ENCODE measurements at regions not wholly inside any gene's neighbourhood (a gene's known extent, or its start where the extent isn't known, plus 50 kb on each side); places are given as distances from the start of the nearest gene placed in this dataset.
"Not testable (repeated sequence)": the region's sequence is repeated elsewhere in the genome, so short reads cannot be mapped to it uniquely, and the experiment has no call there.

DNA sequence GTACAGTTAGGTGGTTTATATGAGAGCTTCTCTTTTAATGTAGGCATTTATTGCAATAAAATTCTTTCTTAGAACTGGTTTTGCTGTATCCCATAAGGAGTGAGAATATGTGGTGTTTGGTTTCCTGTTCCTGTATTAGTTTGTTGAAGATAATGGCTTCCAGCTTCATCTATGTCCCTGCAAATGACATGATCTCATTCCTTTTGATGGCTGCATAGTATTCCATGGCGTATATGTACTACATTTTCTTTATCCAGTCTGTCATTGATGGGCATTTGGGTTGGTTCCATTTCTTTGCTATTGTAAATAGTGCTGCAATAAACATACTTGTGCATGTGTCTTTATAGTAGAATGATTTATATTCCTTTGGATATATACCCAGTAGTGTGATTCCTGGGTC, 106.7 kb upstream of the IRS4 start:
- DNase-seq (ENCODE audit: low read depth, low spot score) = not testable (repeated sequence)

GRCh38 chrX:108833993-108834392, 97.6 kb upstream of the IRS4 start:
- no peak for DNase-seq (ENCODE audit: low read depth, low spot score)

GRCh38 chrX:108811891-108812290, 75.5 kb upstream of the IRS4 start:
- no peak for DNase-seq (ENCODE audit: low read depth, low spot score)

DNA sequence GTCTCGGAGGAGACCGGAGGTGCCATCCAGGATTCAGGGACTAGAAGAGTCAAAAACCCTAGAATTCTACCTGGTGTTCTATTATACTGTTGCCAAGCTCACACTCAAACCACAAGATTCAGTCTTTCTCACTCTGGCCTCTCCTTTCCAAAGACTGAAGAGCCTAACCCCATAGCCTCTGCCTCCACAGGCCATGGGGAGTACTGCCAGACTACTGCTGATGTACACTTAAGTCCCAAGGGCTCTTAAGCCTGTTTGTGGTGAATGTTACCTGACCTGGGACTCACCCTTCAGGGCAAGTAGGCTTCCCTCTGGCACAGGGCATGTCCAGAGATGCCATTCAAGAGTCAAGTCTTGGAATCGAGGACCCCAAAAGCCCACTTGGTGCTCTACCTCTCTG, 58.9 kb upstream of the IRS4 start:
- DNase-seq (ENCODE audit: low read depth, low spot score) = no peak

Measured in iPS DF 19.7 (cell line).